Astrocyte of the cerebellum (primary cell): ENCODE measurements at regions not wholly inside any gene's neighbourhood (a gene's known extent, or its start where the extent isn't known, plus 50 kb on each side); places are given as distances from the start of the nearest gene placed in this dataset.

Experiments used
- DNase-seq: peaks from one replicate; pipeline ENCODE4 v3.0.0-alpha.2; 2011; ENCODE audit warnings: low read depth
- H3K4me3 ChIP-seq: 2 replicates; pipeline ENCODE4 v1.5.1; 2011; ENCODE audit warnings: mild to moderate bottlenecking, low read depth, low read length, moderate library complexity
- in situ Hi-C: cut with HindIII; loops from 2 replicates; pipeline ENCODE4 v1.10.0; 2017; ENCODE audit warnings: low sequenced_read_pairs
- TF ChIP-seq, protein P1 (sequence below): IDR thresholded peaks from 2 replicates; pipeline ENCODE4 v1.5.1; 2012; ENCODE audit warnings: low read length, low read depth, moderate library complexity, mild to moderate bottlenecking; ENCODE audit errors: missing control alignments

DNA sequence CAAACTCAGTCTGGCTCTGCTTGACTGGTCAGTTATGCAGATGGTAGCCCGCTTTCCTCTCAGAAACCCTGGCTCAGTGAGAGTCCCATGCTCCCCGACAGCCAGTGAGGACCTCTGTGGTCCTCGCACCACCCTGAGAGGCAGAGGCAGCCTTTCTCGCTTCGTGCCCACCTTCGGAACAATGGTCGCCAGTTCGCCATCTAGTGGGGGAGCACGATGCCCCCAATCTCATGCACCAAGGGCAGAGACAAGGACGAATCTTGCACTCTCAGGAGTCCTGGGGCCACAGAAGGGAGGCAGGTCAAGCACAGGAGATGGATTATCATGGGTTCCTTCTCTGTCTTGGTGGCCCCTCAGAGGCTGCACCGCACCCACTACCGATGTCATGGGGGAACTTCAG is 75.2 kb downstream of the RHCG start:
- no peak for DNase-seq
- TF ChIP-seq, protein P1, sequence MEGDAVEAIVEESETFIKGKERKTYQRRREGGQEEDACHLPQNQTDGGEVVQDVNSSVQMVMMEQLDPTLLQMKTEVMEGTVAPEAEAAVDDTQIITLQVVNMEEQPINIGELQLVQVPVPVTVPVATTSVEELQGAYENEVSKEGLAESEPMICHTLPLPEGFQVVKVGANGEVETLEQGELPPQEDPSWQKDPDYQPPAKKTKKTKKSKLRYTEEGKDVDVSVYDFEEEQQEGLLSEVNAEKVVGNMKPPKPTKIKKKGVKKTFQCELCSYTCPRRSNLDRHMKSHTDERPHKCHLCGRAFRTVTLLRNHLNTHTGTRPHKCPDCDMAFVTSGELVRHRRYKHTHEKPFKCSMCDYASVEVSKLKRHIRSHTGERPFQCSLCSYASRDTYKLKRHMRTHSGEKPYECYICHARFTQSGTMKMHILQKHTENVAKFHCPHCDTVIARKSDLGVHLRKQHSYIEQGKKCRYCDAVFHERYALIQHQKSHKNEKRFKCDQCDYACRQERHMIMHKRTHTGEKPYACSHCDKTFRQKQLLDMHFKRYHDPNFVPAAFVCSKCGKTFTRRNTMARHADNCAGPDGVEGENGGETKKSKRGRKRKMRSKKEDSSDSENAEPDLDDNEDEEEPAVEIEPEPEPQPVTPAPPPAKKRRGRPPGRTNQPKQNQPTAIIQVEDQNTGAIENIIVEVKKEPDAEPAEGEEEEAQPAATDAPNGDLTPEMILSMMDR, result no peak
- in situ Hi-C loops, result no loop called here
- no peak overlapping the region for H3K4me3 ChIP-seq

DNA sequence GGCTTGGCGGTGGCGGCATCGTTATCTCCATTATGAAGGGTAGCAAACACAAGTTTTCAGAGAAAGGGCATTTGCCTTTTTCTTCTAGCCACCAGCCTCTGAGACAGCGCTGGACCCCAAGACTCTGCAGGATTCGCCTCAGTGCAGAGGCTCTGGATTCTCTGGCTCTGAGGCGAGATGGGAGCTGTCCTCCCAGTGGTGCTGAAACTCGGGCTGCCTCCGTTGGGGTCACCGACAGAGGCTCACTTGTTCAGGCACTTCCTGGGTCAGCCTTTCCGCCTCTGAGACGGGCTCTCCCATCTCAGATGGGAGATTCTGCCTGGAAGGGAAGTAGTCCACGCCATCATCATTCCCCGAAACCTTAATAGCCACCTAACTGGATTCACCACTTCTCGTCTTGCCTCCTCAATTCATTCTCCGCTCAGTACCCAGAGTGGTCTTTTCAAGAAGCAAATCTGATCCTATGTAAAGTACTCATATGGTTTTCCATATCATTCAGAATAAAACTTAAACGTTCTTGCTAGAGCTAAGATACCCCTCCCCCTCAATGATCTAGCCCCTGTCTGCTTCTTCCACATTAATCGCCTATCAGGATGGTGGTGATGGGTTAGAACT is 76.9 kb downstream of the RHCG start:
- no peak overlapping the region for H3K4me3 ChIP-seq
- TF ChIP-seq, protein P1, result no peak
- no peak for DNase-seq
- in situ Hi-C loops, result no loop called here

DNA sequence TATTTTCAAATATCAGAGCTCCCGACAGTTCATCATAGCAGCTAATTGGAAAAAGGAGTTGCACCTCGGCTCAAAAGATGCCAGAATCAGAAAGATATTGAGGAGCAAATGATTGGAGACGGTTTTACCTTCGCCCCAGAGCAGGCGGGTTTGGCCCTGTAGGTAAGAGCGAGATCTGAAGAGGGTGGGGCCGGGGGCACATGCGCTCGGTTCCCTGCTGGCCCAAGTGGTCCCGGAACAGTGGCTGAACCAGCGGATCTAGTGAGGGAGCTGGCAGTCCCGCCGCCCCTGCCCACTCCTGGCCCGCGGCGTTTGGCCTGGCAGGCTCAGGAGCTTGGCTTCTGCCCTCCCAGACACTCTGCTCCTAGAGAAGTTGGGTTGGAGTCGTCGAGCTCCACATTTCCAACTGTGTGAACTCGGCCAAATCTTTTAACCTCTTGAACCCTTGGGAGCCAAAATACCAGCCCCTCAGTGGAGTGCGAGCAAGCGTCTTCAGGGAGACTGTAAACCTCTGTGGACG is 79.1 kb downstream of the RHCG start:
- TF ChIP-seq, protein P1, result no peak
- in situ Hi-C loops, result no loop called here
- H3K4me3 ChIP-seq, result no peak overlapping the region
- DNase-seq, result no peak

DNA sequence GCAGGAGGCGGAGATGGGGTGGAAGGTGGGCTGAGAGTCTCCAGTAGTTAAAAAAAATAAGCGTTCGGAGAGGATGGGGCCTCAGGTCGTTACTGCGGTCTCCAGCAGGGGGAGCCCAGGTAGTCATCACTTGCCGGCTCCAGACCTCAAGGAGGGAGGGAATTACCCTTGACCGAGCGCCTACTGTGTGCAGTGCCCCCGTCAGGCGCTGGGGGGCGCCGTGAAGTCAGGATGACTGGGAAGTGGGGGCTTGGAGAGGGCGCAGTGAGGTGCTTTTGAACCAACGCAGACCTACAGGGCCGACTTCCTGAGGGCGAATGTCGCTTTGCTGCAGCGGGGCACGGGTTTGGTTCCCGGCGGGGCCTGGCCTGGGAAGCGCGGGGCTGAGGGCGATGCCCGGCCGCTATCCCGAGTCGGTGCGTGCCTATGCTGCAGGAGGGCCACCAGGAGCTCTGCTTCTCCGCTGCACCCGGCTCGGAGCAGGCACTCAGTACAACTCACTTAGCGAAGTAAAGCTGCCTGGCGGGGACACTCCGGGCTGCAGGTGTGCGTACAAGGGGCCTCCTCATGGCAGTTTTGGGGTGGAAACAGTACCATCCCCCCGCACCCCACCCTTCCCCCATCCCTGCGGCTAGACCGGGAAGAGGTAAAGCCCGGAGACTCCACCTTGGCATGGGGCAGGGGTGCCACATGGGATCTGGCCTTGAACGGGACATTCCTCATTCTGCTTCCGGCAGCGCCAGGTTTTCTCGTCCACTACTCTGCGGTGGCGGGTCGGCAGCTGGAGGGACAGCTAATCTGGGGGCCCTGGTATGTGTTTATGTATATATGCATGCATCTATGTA is 79.8 kb downstream of the RHCG start:
- in situ Hi-C loops, result no loop called here
- H3K4me3 ChIP-seq, result no peak overlapping the region
- TF ChIP-seq, protein P1, result peak; percentile 68
- no peak for DNase-seq

DNA sequence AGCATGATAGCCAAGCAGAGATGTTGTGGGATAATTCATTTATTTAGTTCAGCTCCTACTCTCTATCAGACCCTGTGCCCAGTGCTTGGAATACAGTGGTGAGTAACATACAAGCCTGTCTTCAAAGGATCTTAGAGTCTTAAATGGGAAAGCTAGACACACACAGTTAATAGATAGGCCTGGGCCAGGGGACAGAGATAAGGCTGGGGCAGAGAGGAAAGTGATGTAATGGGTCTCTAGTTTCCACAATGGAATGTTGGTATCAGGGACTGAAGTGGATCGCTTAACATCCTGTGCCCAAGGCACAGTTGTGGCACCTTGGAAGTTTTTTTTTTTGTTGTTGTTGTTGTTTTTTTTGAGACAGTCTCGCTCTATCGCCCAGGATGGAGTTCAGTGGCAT is 79.9 kb upstream of the POLG start:
- no peak for DNase-seq
- in situ Hi-C loops, result no loop called here
- no peak overlapping the region for H3K4me3 ChIP-seq
- TF ChIP-seq, protein P1, result no peak

DNA sequence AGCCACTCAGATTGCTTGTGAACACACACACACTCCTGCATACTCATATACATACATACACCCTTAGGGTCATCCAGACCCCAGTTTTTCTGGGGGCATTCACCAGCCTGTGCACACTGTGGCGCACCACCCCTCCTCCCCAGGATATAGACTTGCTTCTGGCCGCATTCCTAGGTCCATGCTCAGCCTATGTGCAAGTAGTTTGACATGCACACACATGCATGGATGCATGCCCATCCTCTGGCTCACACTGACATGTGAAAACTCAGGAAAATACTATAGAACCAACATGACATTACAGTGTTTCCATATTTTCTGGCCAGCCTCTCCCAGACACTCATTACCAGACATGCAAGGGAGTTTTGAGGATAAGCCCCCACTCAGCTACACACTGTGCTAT is 79.3 kb upstream of the POLG start:
- in situ Hi-C loops, result no loop called here
- DNase-seq, result no peak
- no peak overlapping the region for H3K4me3 ChIP-seq
- TF ChIP-seq, protein P1, result no peak
